Activated CD8-positive, alpha-beta T cell treated with anti-CD3 and anti-CD28 coated beads for 36 hours (primary cell): ENCODE measurements at regions not wholly inside any gene's neighbourhood (a gene's known extent, or its start where the extent isn't known, plus 50 kb on each side); places are given as distances from the start of the nearest gene placed in this dataset.

Experiments
- ATAC-seq: fragments of 200-7000 bp; cut with Tn5 transposase; one replicate; pipeline ENCODE4 v1.10.0; 2021; ENCODE audit warnings: mild to moderate bottlenecking, moderate library complexity
- CTCF ChIA-PET: fragments of 350-600 bp; sonication (Branson Sonifier 250); formaldehyde crosslinking; loops from one replicate; lab custom pipeline; 2021; ENCODE audit warnings: antibody characterized with exemption; lab: Charles Lee
- POLR2A ChIA-PET: fragments of 350-600 bp; sonication (Branson Sonifier 250); formaldehyde crosslinking; loops from one replicate; lab custom pipeline; 2021; ENCODE audit warnings: antibody characterized with exemption; lab: Charles Lee
- DNase-seq: peaks from one replicate; pipeline ENCODE4 v3.0.0-alpha.2; 2020
- H3K27ac Mint-ChIP-seq: one replicate; pipeline ENCODE4 v1.8.0; 2021; ENCODE audit warnings: mild to moderate bottlenecking, mixed read lengths
- H3K27me3 Mint-ChIP-seq: one replicate; pipeline ENCODE4 v1.8.0; 2021; ENCODE audit warnings: mixed read lengths
- H3K36me3 Mint-ChIP-seq: one replicate; pipeline ENCODE4 v1.8.0; 2021; ENCODE audit warnings: low read depth, mixed read lengths
- H3K4me1 Mint-ChIP-seq: one replicate; pipeline ENCODE4 v1.8.0; 2021; ENCODE audit warnings: low read depth, mixed read lengths
- H3K4me3 Mint-ChIP-seq: one replicate; pipeline ENCODE4 v1.8.0; 2021; ENCODE audit warnings: mild to moderate bottlenecking, moderate library complexity, mixed read lengths
- H3K9me3 Mint-ChIP-seq: one replicate; pipeline ENCODE4 v1.8.0; 2021; ENCODE audit warnings: mixed read lengths
- CTCF ChIP-seq: fragments of 200-600 bp; IDR thresholded peaks from one replicate; pipeline ENCODE4 v1.8.0; 2022; ENCODE audit warnings: antibody characterized with exemption, mild to moderate bottlenecking
- intact Hi-C: fragments of 100-400 bp; cut with micrococcal nuclease; formaldehyde crosslinking; loops from one replicate; pipeline ENCODE4 v1.10.0; 2022

GRCh38 chr6:164243949-164244348 is 829.4 kb downstream of the QKI start:
- H3K27me3 Mint-ChIP-seq: no peaks in the 10 kb centered on the region
- intact Hi-C loops: no loop called here
- no peak overlapping the region for H3K4me3 Mint-ChIP-seq
- no peaks in the 10 kb centered on the region for H3K4me1 Mint-ChIP-seq
- ATAC-seq: no peak
- no peaks in the 10 kb centered on the region for H3K36me3 Mint-ChIP-seq
- no peak for DNase-seq
- POLR2A ChIA-PET: no interaction called here
- no peaks in the 10 kb centered on the region for H3K9me3 Mint-ChIP-seq
- H3K27ac Mint-ChIP-seq: no peak overlapping the region
- CTCF ChIA-PET: no interaction called here
- no peak for TF ChIP-seq CTCF

DNA sequence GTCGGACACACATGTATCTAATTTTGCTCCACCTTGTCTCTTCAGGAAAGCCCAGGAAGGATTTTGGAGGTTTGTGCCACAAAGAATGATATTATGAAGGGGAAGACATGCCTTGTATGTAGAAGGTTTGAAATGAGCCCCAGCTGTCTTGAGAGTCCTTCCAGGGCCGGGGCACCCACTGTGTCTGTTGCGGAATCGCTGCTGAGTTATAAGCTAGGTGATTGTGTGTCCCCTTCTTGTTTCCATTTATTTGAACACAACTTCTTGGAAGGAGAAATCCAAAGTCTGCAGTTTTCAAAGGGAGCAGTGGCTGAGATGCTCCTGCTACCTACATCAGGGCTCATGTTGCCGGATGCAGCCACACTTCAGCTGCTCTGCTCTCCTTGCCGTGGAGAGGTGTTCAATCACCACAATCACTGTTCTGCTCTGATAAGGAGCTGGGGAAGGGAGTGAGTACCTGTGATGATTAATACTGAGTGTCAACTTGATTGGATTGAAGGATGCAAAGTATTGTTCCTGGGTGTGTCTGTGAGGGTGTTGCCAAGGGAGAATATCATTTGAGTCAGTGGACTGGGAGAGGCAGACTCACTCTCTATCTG is 828.6 kb downstream of the QKI start:
- no peak for ATAC-seq
- H3K4me1 Mint-ChIP-seq: no peaks in the 10 kb centered on the region
- no peak for DNase-seq
- TF ChIP-seq CTCF: no peak
- H3K36me3 Mint-ChIP-seq: no peaks in the 10 kb centered on the region
- intact Hi-C loops: no loop called here
- H3K4me3 Mint-ChIP-seq: no peak overlapping the region
- H3K9me3 Mint-ChIP-seq: no peaks in the 10 kb centered on the region
- H3K27ac Mint-ChIP-seq: no peak overlapping the region
- ChIA-PET POLR2A (no interaction called here), CTCF (no interaction called here)
- no peaks in the 10 kb centered on the region for H3K27me3 Mint-ChIP-seq

DNA sequence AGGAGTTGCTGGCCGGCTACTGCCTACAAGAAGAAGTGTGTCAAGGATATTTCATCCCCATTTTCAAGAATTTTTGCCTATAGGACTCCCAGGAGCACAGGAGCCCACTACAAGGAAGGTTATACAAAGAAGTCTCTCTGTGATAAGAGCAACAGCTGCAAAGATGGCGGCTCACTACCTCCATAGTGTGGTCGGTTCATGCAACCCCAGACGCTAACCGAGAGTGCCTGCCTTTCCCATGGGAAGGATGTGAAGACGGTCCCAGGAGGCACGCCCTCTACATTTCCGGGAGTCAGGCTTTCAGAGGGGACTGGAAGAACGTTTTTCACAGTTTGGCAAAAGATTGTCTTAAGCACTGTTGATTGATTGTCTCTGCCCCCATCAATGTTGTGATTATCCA is 816.3 kb downstream of the QKI start:
- Mint-ChIP-seq H3K4me1 (no peaks in the 10 kb centered on the region), H3K4me3 (no peak overlapping the region), H3K9me3 (peaks cover 3% of the 10 kb centered on the region), H3K27me3 (no peaks in the 10 kb centered on the region), H3K27ac (no peak overlapping the region), H3K36me3 (no peaks in the 10 kb centered on the region)
- ChIA-PET CTCF (no interaction called here), POLR2A (no interaction called here)
- intact Hi-C loops: no loop called here
- ATAC-seq (no peak), DNase-seq (no peak)
- no peak for TF ChIP-seq CTCF

- H3K4me3 Mint-ChIP-seq: no peak overlapping the region
- H3K27me3 Mint-ChIP-seq: no peaks in the 10 kb centered on the region
- POLR2A ChIA-PET: no interaction called here
- no peaks in the 10 kb centered on the region for H3K36me3 Mint-ChIP-seq
- ATAC-seq (no peak), DNase-seq (no peak)
- CTCF ChIA-PET: no interaction called here
- no peak for TF ChIP-seq CTCF
- no peak overlapping the region for H3K27ac Mint-ChIP-seq
- intact Hi-C loops: no loop called here
- peaks cover 3% of the 10 kb centered on the region for H3K9me3 Mint-ChIP-seq
- H3K4me1 Mint-ChIP-seq: no peaks in the 10 kb centered on the region
Measured at GRCh38 chr6:164230259-164230658, 815.7 kb downstream of the QKI start.

DNA sequence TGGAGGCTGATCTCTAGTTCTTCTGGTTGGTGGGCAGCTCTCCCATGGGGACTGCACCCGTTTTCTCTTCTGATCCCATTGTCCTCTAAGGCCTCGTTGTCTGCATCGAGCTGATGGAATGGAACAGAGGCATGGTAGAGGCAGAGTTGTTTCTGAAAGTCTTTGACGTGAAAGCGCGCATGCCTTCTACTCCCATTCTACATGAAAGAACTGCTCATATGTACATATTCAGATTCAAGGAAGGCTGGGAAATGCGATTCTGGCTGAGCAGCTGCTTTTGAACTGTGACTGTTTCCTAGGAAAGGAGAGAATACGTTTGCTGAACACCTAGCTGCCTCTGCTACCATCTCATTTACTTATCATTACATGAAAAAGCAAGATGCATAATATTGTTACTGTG is 815.2 kb downstream of the QKI start:
- no peak overlapping the region for H3K4me3 Mint-ChIP-seq
- no peak for ATAC-seq
- H3K4me1 Mint-ChIP-seq: no peaks in the 10 kb centered on the region
- CTCF ChIA-PET: no interaction called here
- no peak for TF ChIP-seq CTCF
- POLR2A ChIA-PET: no interaction called here
- intact Hi-C loops: no loop called here
- no peak overlapping the region for H3K27ac Mint-ChIP-seq
- DNase-seq: no peak
- H3K9me3 Mint-ChIP-seq: peaks cover 3% of the 10 kb centered on the region
- H3K27me3 Mint-ChIP-seq: no peaks in the 10 kb centered on the region
- no peaks in the 10 kb centered on the region for H3K36me3 Mint-ChIP-seq
